ENCODE measurements at regions not wholly inside any gene's neighbourhood (a gene's known extent, or its start where the extent isn't known, plus 50 kb on each side); places are given as distances from the start of the nearest gene placed in this dataset.
"Not testable (repeated sequence)": the region's sequence is repeated elsewhere in the genome, so short reads cannot be mapped to it uniquely, and the experiment has no call there.

- DNase-seq = no peak
Observed at GRCh38 chr3:88000853-88001252, 58.0 kb downstream of the CGGBP1 start.

GRCh38 chr3:87997966-87998365, 60.8 kb downstream of the CGGBP1 start:
- no peak for DNase-seq

- no peak for DNase-seq
Observed at GRCh38 chr3:87997298-87997697, 61.5 kb downstream of the CGGBP1 start.

GRCh38 chr3:87996882-87997281, 61.9 kb downstream of the CGGBP1 start:
- DNase-seq = no peak

GRCh38 chr3:87993566-87993965, 65.2 kb downstream of the CGGBP1 start:
- DNase-seq = no peak

- no peak for DNase-seq
Observed at GRCh38 chr3:87987952-87988351, 70.9 kb downstream of the CGGBP1 start.

GRCh38 chr3:87982421-87982820, 76.4 kb downstream of the CGGBP1 start:
- no peak for DNase-seq

- DNase-seq = no peak
Observed at GRCh38 chr3:87979527-87979926, 79.3 kb downstream of the CGGBP1 start.

GRCh38 chr3:87977765-87978164, 81.0 kb downstream of the CGGBP1 start:
- no peak for DNase-seq

GRCh38 chr3:87975716-87976115, 83.1 kb downstream of the CGGBP1 start:
- no peak for DNase-seq

- no peak for DNase-seq
Observed at GRCh38 chr3:87973906-87974305, 84.9 kb downstream of the CGGBP1 start.

GRCh38 chr3:87969620-87970019, 89.2 kb downstream of the CGGBP1 start:
- DNase-seq = no peak

GRCh38 chr3:87968668-87969067, 90.1 kb downstream of the CGGBP1 start:
- no peak for DNase-seq

GRCh38 chr3:87958289-87958688, 100.5 kb downstream of the CGGBP1 start:
- no peak for DNase-seq

- DNase-seq = no peak
Observed at GRCh38 chr3:87957575-87957974, 101.2 kb downstream of the CGGBP1 start.

GRCh38 chr3:87949879-87950208, 109.0 kb downstream of the CGGBP1 start:
- no peak for DNase-seq

GRCh38 chr3:87949189-87949878, 109.5 kb downstream of the CGGBP1 start:
- no peak for DNase-seq

- not testable (repeated sequence) for DNase-seq
Observed at GRCh38 chr3:87946007-87946406, 112.8 kb downstream of the CGGBP1 start.

GRCh38 chr3:87942256-87942655, 116.5 kb downstream of the CGGBP1 start:
- not testable (repeated sequence) for DNase-seq

- no peak for DNase-seq
Observed at GRCh38 chr3:87924485-87924884, 134.3 kb downstream of the CGGBP1 start.

GRCh38 chr3:87920549-87920948, 138.3 kb downstream of the CGGBP1 start:
- DNase-seq = no peak

GRCh38 chr3:87901141-87901540, 157.7 kb downstream of the CGGBP1 start:
- DNase-seq = no peak

GRCh38 chr3:87900061-87900460, 158.7 kb downstream of the CGGBP1 start:
- DNase-seq = no peak

- DNase-seq = no peak
Observed at GRCh38 chr3:87898971-87899370, 159.8 kb downstream of the CGGBP1 start.

GRCh38 chr3:87895983-87896382, 162.8 kb downstream of the CGGBP1 start:
- no peak for DNase-seq

Data from effector CD8-positive, alpha-beta T cell (primary cell).